ENCODE measurements at regions not wholly inside any gene's neighbourhood (a gene's known extent, or its start where the extent isn't known, plus 50 kb on each side); places are given as distances from the start of the nearest gene placed in this dataset.

DNA sequence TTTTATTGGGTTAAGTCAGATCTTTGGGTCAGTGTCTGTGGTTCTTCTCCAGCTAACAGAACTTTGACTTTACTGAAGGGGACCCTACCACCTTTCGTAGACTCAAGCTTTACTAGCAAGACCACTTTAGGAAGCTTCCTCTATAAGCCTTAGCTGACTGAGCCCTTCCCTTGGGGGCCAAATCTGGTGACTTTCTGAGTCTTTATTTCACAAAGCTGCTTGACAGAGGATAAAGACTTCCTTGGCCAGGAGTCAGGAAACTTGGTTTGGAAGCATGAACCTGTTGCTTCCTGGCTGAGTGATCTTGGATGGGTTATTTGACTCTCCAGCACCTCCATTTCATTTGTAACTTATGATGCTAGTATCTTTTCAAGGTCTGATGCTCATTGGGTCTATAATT, 466.7 kb downstream of the TYW1 start:
- Histone ChIP-seq H3K4me3 (no peak overlapping the region), H3K27me3 (no peaks in the 10 kb centered on the region), H3K9me3 (no peaks in the 10 kb centered on the region), H3K27ac (replicated peaks in 1 of 4) (peak overlapping the region; percentile 6 to 65 (median 49)), H3K4me1 (peaks cover 5 to 25% (median 22%) of the 10 kb centered on the region in 4 donors), H3K36me3 (no peaks in the 10 kb centered on the region)
- 69% methylated on average over 1 of the region's 1 CpG for WGBS
- intact Hi-C loops (cut with DNase I) = no loop called here
- no peak for TF ChIP-seq CTCF (IDR thresholded peaks at IDR 0.05)
- TF ChIP-seq EP300 (IDR thresholded peaks at IDR 0.05) = no peak
- TF ChIP-seq POLR2A (IDR thresholded peaks at IDR 0.05; ENCODE audit: low read depth) = no peak
- no peak for TF ChIP-seq POLR2AphosphoS5 (IDR thresholded peaks at IDR 0.05)
- no peak for DNase-seq (ENCODE audit: extremely low spot score)

- H3K27ac ChIP-seq (replicated peaks in 1 of 4) = peak overlapping the region in 1 of 4 donors; percentile 46
- no peaks in the 10 kb centered on the region for H3K27me3 ChIP-seq
- DNase-seq (ENCODE audit: extremely low spot score) = no peak
- no peak overlapping the region for H3K4me3 ChIP-seq
- WGBS = 40% methylated on average over 1 of the region's 1 CpG
- TF ChIP-seq EP300 (IDR thresholded peaks at IDR 0.05) (no peak), POLR2AphosphoS5 (IDR thresholded peaks at IDR 0.05) (peak in 1 of 2 donors; percentile 17), POLR2A (IDR thresholded peaks at IDR 0.05; ENCODE audit: low read depth) (no peak), CTCF (IDR thresholded peaks at IDR 0.05) (no peak)
- H3K9me3 ChIP-seq = no peaks in the 10 kb centered on the region
- H3K4me1 ChIP-seq = peaks cover 5 to 25% (median 22%) of the 10 kb centered on the region in 4 donors
- intact Hi-C loops (cut with DNase I) = no loop called here
- no peaks in the 10 kb centered on the region for H3K36me3 ChIP-seq
Observed at GRCh38 chr7:67463983-67464382, 467.4 kb downstream of the TYW1 start.

GRCh38 chr7:67466109-67466508, 469.5 kb downstream of the TYW1 start:
- H3K36me3 ChIP-seq = no peaks in the 10 kb centered on the region
- no peak overlapping the region for H3K27ac ChIP-seq (replicated peaks in 1 of 4)
- peaks cover 5 to 45% (median 40%) of the 10 kb centered on the region in 4 donors for H3K4me1 ChIP-seq
- no peak overlapping the region for H3K4me3 ChIP-seq
- intact Hi-C loops (cut with DNase I) = no loop called here
- H3K9me3 ChIP-seq = no peaks in the 10 kb centered on the region
- H3K27me3 ChIP-seq = no peaks in the 10 kb centered on the region
- DNase-seq (ENCODE audit: extremely low spot score) = no peak
- 81% methylated on average over 1 of the region's 2 CpGs for WGBS
- TF ChIP-seq EP300 (IDR thresholded peaks at IDR 0.05) (no peak), CTCF (IDR thresholded peaks at IDR 0.05) (no peak), POLR2AphosphoS5 (IDR thresholded peaks at IDR 0.05) (no peak), POLR2A (IDR thresholded peaks at IDR 0.05; ENCODE audit: low read depth) (no peak)

GRCh38 chr7:67470256-67470751, 473.7 kb downstream of the TYW1 start:
- Histone ChIP-seq H3K9me3 (no peaks in the 10 kb centered on the region), H3K4me3 (no peak overlapping the region), H3K4me1 (peaks cover 0 to 24% (median 21%) of the 10 kb centered on the region in 4 donors), H3K36me3 (no peaks in the 10 kb centered on the region), H3K27me3 (no peaks in the 10 kb centered on the region), H3K27ac (replicated peaks in 1 of 4) (peak overlapping the region; percentile 63 to 69 (median 66))
- intact Hi-C loops (cut with DNase I) = no loop called here
- no peak for DNase-seq (ENCODE audit: extremely low spot score)
- WGBS = 35% methylated on average over 6 of the region's 6 CpGs
- TF ChIP-seq POLR2A (IDR thresholded peaks at IDR 0.05; ENCODE audit: low read depth) (no peak), CTCF (IDR thresholded peaks at IDR 0.05) (no peak), EP300 (IDR thresholded peaks at IDR 0.05) (no peak), POLR2AphosphoS5 (IDR thresholded peaks at IDR 0.05) (peak; percentile 59 to 71)

GRCh38 chr7:67475293-67475692, 478.7 kb downstream of the TYW1 start:
- 86% methylated on average over 1 of the region's 1 CpG for WGBS
- no peaks in the 10 kb centered on the region for H3K36me3 ChIP-seq
- no peak overlapping the region for H3K27ac ChIP-seq (replicated peaks in 1 of 4)
- no peak overlapping the region for H3K4me3 ChIP-seq
- intact Hi-C loops (cut with DNase I) = no loop called here
- H3K4me1 ChIP-seq = peaks cover 0 to 12% (median 10%) of the 10 kb centered on the region in 4 donors
- no peak for TF ChIP-seq CTCF (IDR thresholded peaks at IDR 0.05)
- no peak for TF ChIP-seq EP300 (IDR thresholded peaks at IDR 0.05)
- H3K9me3 ChIP-seq = no peaks in the 10 kb centered on the region
- DNase-seq (ENCODE audit: extremely low spot score) = no peak
- H3K27me3 ChIP-seq = no peaks in the 10 kb centered on the region

Measured in esophagus muscularis mucosa (tissue), 4 donors.